H1 (cell line): ENCODE measurements at regions not wholly inside any gene's neighbourhood (a gene's known extent, or its start where the extent isn't known, plus 50 kb on each side); places are given as distances from the start of the nearest gene placed in this dataset.

ENCODE experiments used
- CTCF ChIA-PET: fragments of 300-600 bp; sonication (Branson Sonifier 250); formaldehyde crosslinking; loops from one replicate; lab custom pipeline; 2021; ENCODE audit not compliant: partially characterized antibody; lab: Charles Lee
- POLR2A ChIA-PET: fragments of 300-600 bp; sonication (Branson Sonifier 250); formaldehyde crosslinking; loops from one replicate; lab custom pipeline; 2021; ENCODE audit warnings: inconsistent platforms; ENCODE audit not compliant: partially characterized antibody; lab: Charles Lee
- DNase-seq, 2 experiments: peaks; one replicate each; pipeline versions ENCODE4 v3.0.0 to v3.0.0-alpha.2; 2010 to 2022; ENCODE audit warnings: low spot score in 2 of 2, low read depth in 1 of 2, mixed read lengths in 1 of 2
- FAIRE-seq: peaks from 2 replicates; lab custom pipeline; 2011; peaks lifted over from hg19 to GRCh38; lab: Jason Lieb, UNC
- H2AFZ ChIP-seq: 2 replicates; pipeline ENCODE4 v1.8.1; 2012; ENCODE audit warnings: low read length, inconsistent platforms
- H2AK5ac ChIP-seq: 2 replicates; pipeline ENCODE4 v1.6.1; 2013; ENCODE audit warnings: low read depth, low read length
- H2BK120ac ChIP-seq: replicated peaks from 2 replicates; pipeline ENCODE3; 2013; ENCODE audit warnings: low read depth, low read length, inconsistent platforms
- H2BK12ac ChIP-seq: 2 replicates; pipeline ENCODE4 v1.6.1; 2013; ENCODE audit warnings: low read depth, low read length
- H2BK15ac ChIP-seq: 2 replicates; pipeline ENCODE4 v1.6.1; 2013; ENCODE audit warnings: low read length
- H2BK20ac ChIP-seq: 2 replicates; pipeline ENCODE4 v1.6.1; 2013; ENCODE audit warnings: low read length
- H2BK5ac ChIP-seq: 2 replicates; pipeline ENCODE4 v1.6.1; 2013; ENCODE audit warnings: low read depth, low read length
- H3K14ac ChIP-seq: 2 replicates; pipeline ENCODE4 v1.6.1; 2013; ENCODE audit warnings: inconsistent platforms; ENCODE audit not compliant: insufficient read length
- H3K18ac ChIP-seq: 2 replicates; pipeline ENCODE4 v1.6.1; 2013; ENCODE audit warnings: low read length; ENCODE audit errors: extremely low read depth
- H3K23ac ChIP-seq: 2 replicates; pipeline ENCODE4 v1.6.1; 2013; ENCODE audit warnings: inconsistent platforms; ENCODE audit not compliant: insufficient read length
- H3K23me2 ChIP-seq: 2 replicates; pipeline ENCODE4 v1.6.1; 2013; ENCODE audit warnings: low read depth, low read length
- H3K27ac ChIP-seq: 2 replicates; pipeline ENCODE4 v1.6.1; 2011; ENCODE audit warnings: low read depth, low read length, inconsistent platforms
- H3K27me3 ChIP-seq, 4 experiments: replicated peaks in 1 of 4; 1 replicate in 1 of 4; 2 replicates in 3 of 4; pipeline versions ENCODE4 v1.6.1 to v1.8.1; 2011 to 2013; ENCODE audit warnings: low read length in 3 of 4, mild to moderate bottlenecking in 3 of 4, inconsistent platforms in 2 of 4, mixed read lengths in 2 of 4, moderate library complexity in 1 of 4; ENCODE audit not compliant: control insufficient read depth in 3 of 4, insufficient read depth in 3 of 4; ENCODE audit errors: extremely low read depth in 1 of 4
- H3K36me3 ChIP-seq, 4 experiments: 2 replicates each; pipeline versions ENCODE4 v1.6.1 to v1.8.1; 2011 to 2013; ENCODE audit warnings: mild to moderate bottlenecking in 4 of 4, low read length in 3 of 4, moderate library complexity in 2 of 4, control low read depth in 1 of 4, inconsistent platforms in 1 of 4; ENCODE audit not compliant: insufficient read depth in 4 of 4, control insufficient read depth in 2 of 4
- H3K4ac ChIP-seq: replicated peaks from 2 replicates; pipeline ENCODE3; 2013; ENCODE audit warnings: low read length, low read depth, mixed read lengths, inconsistent platforms; ENCODE audit not compliant: insufficient read length
- H3K4me1 ChIP-seq, 4 experiments: replicated peaks in 1 of 4; 1 replicate in 1 of 4; 2 replicates in 3 of 4; pipeline versions ENCODE4 v1.6.1 to v1.8.1; 2011 to 2013; ENCODE audit warnings: low read length in 3 of 4, inconsistent platforms in 2 of 4, mixed read lengths in 1 of 4; ENCODE audit not compliant: insufficient read depth in 4 of 4, control insufficient read depth in 3 of 4
- H3K4me2 ChIP-seq, 2 experiments: 2 replicates each; pipeline versions ENCODE4 v1.6.1 to v1.8.1; 2011 to 2013; ENCODE audit warnings: low read depth in 2 of 2, low read length in 2 of 2, control low read depth in 1 of 2, inconsistent platforms in 1 of 2, mild to moderate bottlenecking in 1 of 2; ENCODE audit not compliant: insufficient read depth in 1 of 2
- H3K4me3 ChIP-seq, 4 experiments: fragments of 200-600, 300-600 bp in 1 of 4; sonication (generic), shearing (Covaris generic), sonication (Bioruptor Twin) in 1 of 4; 2 replicates each; pipeline versions ENCODE4 v1.5.1 to v1.8.1; 2011 to 2016; ENCODE audit warnings: low read length in 4 of 4, low read depth in 3 of 4, control low read depth in 2 of 4, inconsistent platforms in 2 of 4, mild to moderate bottlenecking in 2 of 4, mixed read lengths in 1 of 4, moderate library complexity in 1 of 4; ENCODE audit not compliant: insufficient read depth in 2 of 4; ENCODE audit errors: extremely low read depth in 1 of 4
- H3K56ac ChIP-seq: replicated peaks from 2 replicates; pipeline ENCODE3; 2013; ENCODE audit warnings: low read depth, mild to moderate bottlenecking, mixed read lengths, low read length, inconsistent platforms; ENCODE audit not compliant: insufficient read length
- H3K79me1 ChIP-seq: 2 replicates; pipeline ENCODE4 v1.6.1; 2013; ENCODE audit warnings: low read depth, low read length, control low read depth
- H3K79me2 ChIP-seq, 2 experiments: 2 replicates each; pipeline versions ENCODE4 v1.6.1 to v1.8.1; 2012 to 2013; ENCODE audit warnings: low read length in 2 of 2, mild to moderate bottlenecking in 2 of 2, inconsistent platforms in 1 of 2; ENCODE audit not compliant: insufficient read depth in 2 of 2, control insufficient read depth in 1 of 2
- H3K9ac ChIP-seq, 4 experiments: replicated peaks in 1 of 4; 1 replicate in 1 of 4; 2 replicates in 3 of 4; pipeline versions ENCODE4 v1.6.1 to v1.8.1; 2011 to 2013; ENCODE audit warnings: low read depth in 3 of 4, low read length in 3 of 4, control low read depth in 2 of 4, mild to moderate bottlenecking in 2 of 4, moderate library complexity in 2 of 4, inconsistent platforms in 1 of 4; ENCODE audit errors: extremely low read depth in 1 of 4
- H3K9me3 ChIP-seq, 2 experiments: 2 replicates each; pipeline versions ENCODE4 v1.6.1 to v1.8.1; 2012 to 2013; ENCODE audit warnings: mild to moderate bottlenecking in 2 of 2, moderate library complexity in 2 of 2, control low read depth in 1 of 2, inconsistent platforms in 1 of 2, low read depth in 1 of 2, low read length in 1 of 2, mixed read lengths in 1 of 2; ENCODE audit not compliant: insufficient read depth in 2 of 2
- H4K20me1 ChIP-seq, 2 experiments: replicated peaks in 1 of 2; 2 replicates each; pipeline versions ENCODE3 to v1.8.1; 2011 to 2013; ENCODE audit warnings: inconsistent platforms in 2 of 2, low read length in 2 of 2, mild to moderate bottlenecking in 1 of 2; ENCODE audit not compliant: insufficient read depth in 2 of 2, control insufficient read depth in 1 of 2
- H4K5ac ChIP-seq: 2 replicates; pipeline ENCODE4 v1.6.1; 2013; ENCODE audit warnings: low read length, low read depth, mixed read lengths, inconsistent platforms; ENCODE audit not compliant: insufficient read length
- H4K8ac ChIP-seq: 2 replicates; pipeline ENCODE4 v1.8.0; 2013; ENCODE audit warnings: mild to moderate bottlenecking, moderate library complexity, low read length, inconsistent platforms; ENCODE audit not compliant: insufficient read depth; ENCODE audit errors: extremely low read depth
- H4K91ac ChIP-seq: replicated peaks from 2 replicates; pipeline ENCODE3; 2013; ENCODE audit warnings: low read length, mixed read lengths, inconsistent platforms; ENCODE audit not compliant: insufficient read length
- EZH2 ChIP-seq: fragments of 200-600 bp; sonication (generic); IDR thresholded peaks from 2 replicates; pipeline ENCODE4 v1.7.1; 2012; ENCODE audit warnings: low read depth, mild to moderate bottlenecking, moderate library complexity, low read length, inconsistent platforms; ENCODE audit not compliant: severe bottlenecking
- FOSL1 ChIP-seq: IDR thresholded peaks from 2 replicates; pipeline ENCODE4 v1.6.1; 2011; ENCODE audit warnings: mild to moderate bottlenecking, low read depth, low read length, moderate library complexity; ENCODE audit not compliant: insufficient read depth
- GTF2F1 ChIP-seq: IDR thresholded peaks from 2 replicates; pipeline ENCODE4 v1.6.1; 2012; ENCODE audit warnings: low read depth, low read length, improper control_type of control experiment, borderline replicate concordance
- HDAC6 ChIP-seq: IDR thresholded peaks from one replicate; pipeline ENCODE4 v1.7.1; 2012; ENCODE audit warnings: low read depth, mild to moderate bottlenecking, inconsistent platforms, low read length, moderate library complexity
- KDM1A ChIP-seq: fragments of 200-600, 300-600 bp; sonication (generic); IDR thresholded peaks from 2 replicates; pipeline ENCODE4 v1.7.1; 2016; ENCODE audit warnings: mild to moderate bottlenecking, low read length, borderline replicate concordance
- NRF1 ChIP-seq: IDR thresholded peaks from 2 replicates; pipeline ENCODE4 v1.6.1; 2011; ENCODE audit warnings: mild to moderate bottlenecking, low read depth, low read length, improper control_type of control experiment
- RFX5 ChIP-seq: IDR thresholded peaks from 2 replicates; pipeline ENCODE4 v1.6.1; 2011; ENCODE audit warnings: low read depth, low read length, improper control_type of control experiment, borderline replicate concordance
- SIRT6 ChIP-seq: IDR thresholded peaks from one replicate; pipeline ENCODE4 v1.7.1; 2012; ENCODE audit warnings: low read length, inconsistent platforms
- WGBS, 2 experiments: shearing (Covaris generic) in 1 of 2; methylation state at CpG; one replicate each; pipeline versions ENCODE4 v1.1.6 to v1.1.7; 2013 to 2015; ENCODE audit warnings: low lambda C conversion rate in 2 of 2, mixed read lengths in 2 of 2, inconsistent platforms in 1 of 2, low coverage in 1 of 2, missing lambda C conversion rate in 1 of 2; ENCODE audit not compliant: insufficient replicate concordance in 2 of 2, insufficient coverage in 1 of 2, insufficient read length in 1 of 2; ENCODE audit errors: extremely low coverage in 1 of 2, missing lambda C conversion rate in 1 of 2; 5-methylcytosine and 5-hydroxymethylcytosine counted together
- TF ChIP-seq, protein P1 (sequence below): IDR thresholded peaks from 2 replicates; pipeline ENCODE4 v1.6.1; 2012; ENCODE audit warnings: inconsistent platforms

GRCh38 chr18:71036783-71037182 is 747.9 kb downstream of the SOCS6 start:
- ChIA-PET POLR2A (no interaction called here), CTCF (no interaction called here)
- Histone ChIP-seq H3K4ac (no peak overlapping the region), H4K20me1 (no peaks in the 10 kb centered on the region), H3K9ac (no peak overlapping the region), H3K9me3 (peaks cover 52 to 67% of the 10 kb centered on the region in 2 experiments), H3K36me3 (no peaks in the 10 kb centered on the region), H3K79me2 (no peaks in the 10 kb centered on the region), H3K27me3 (no peaks in the 10 kb centered on the region), H3K4me3 (no peak overlapping the region), H3K56ac (no peak overlapping the region), H2AFZ (no peak overlapping the region), H3K79me1 (no peaks in the 10 kb centered on the region), H3K14ac (no peak overlapping the region), H2BK120ac (no peak overlapping the region), H4K8ac (no peak overlapping the region), H3K4me1 (no peaks in the 10 kb centered on the region), H2BK15ac (no peak overlapping the region), H3K23me2 (0 out of 2 replicates have a peak, but pooled peaks cover 1% of the 10 kb centered on the region), H3K23ac (no peak overlapping the region), H3K18ac (no peak overlapping the region), H2BK12ac (no peak overlapping the region), H2BK20ac (no peak overlapping the region), H2BK5ac (no peak overlapping the region), H4K91ac (no peak overlapping the region), H4K5ac (no peak overlapping the region), H3K27ac (no peak overlapping the region), H3K4me2 (no peak overlapping the region), H2AK5ac (no peak overlapping the region)
- DNase-seq: no peak
- no peak for FAIRE-seq
- 50% methylated on average over 1 of the region's 1 CpG; no CpG with 5 or more reads in 1 of the 2 experiments for WGBS, 2 experiments
- TF ChIP-seq NRF1 (no peak), HDAC6 (no peak), SIRT6 (no peak), EZH2 (no peak), KDM1A (no peak), GTF2F1 (no peak), FOSL1 (no peak), RFX5 (no peak)
- TF ChIP-seq, protein P1, sequence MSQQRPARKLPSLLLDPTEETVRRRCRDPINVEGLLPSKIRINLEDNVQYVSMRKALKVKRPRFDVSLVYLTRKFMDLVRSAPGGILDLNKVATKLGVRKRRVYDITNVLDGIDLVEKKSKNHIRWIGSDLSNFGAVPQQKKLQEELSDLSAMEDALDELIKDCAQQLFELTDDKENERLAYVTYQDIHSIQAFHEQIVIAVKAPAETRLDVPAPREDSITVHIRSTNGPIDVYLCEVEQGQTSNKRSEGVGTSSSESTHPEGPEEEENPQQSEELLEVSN: no peak
